Mammary epithelial cell (primary cell): ENCODE measurements at regions not wholly inside any gene's neighbourhood (a gene's known extent, or its start where the extent isn't known, plus 50 kb on each side); places are given as distances from the start of the nearest gene placed in this dataset.

Experiments used
- EZH2 ChIP-seq: IDR thresholded peaks from 2 replicates; pipeline ENCODE4 v1.6.1; 2012; ENCODE audit warnings: low read length, inconsistent platforms, borderline replicate concordance
- TF ChIP-seq, protein P1 (sequence below), 2 donors: IDR thresholded peaks in 1 of 2; conservative IDR thresholded peaks in 1 of 2; 2 replicates each; pipeline ENCODE4 v1.5.1; 2011 to 2012; ENCODE audit warnings: inconsistent platforms in 2 of 2, low read length in 2 of 2, mild to moderate bottlenecking in 2 of 2, control low read depth in 1 of 2, low read depth in 1 of 2; ENCODE audit not compliant: insufficient read depth in 1 of 2; ENCODE audit errors: extremely low read depth in 1 of 2

DNA sequence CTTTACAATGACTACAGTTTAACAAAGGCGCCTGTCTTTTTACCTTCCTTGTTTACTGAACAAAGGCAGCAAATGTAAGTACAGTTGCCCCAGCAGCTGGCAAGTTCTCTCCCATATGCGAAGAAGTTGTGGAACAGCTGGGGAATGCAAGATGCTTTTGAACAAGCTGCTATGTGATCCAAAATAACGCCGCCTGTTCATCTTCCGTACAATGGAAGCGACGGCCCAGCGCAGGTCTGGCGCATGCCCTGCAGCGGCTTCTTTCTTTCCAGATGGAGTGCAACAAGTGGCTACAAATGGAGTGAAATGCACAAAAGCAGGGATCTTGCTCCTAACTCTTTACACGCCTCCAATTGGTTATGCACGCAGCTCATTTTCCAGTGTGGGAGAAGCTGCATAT is 97.0 kb upstream of the SVIL start:
- TF ChIP-seq, protein P1, sequence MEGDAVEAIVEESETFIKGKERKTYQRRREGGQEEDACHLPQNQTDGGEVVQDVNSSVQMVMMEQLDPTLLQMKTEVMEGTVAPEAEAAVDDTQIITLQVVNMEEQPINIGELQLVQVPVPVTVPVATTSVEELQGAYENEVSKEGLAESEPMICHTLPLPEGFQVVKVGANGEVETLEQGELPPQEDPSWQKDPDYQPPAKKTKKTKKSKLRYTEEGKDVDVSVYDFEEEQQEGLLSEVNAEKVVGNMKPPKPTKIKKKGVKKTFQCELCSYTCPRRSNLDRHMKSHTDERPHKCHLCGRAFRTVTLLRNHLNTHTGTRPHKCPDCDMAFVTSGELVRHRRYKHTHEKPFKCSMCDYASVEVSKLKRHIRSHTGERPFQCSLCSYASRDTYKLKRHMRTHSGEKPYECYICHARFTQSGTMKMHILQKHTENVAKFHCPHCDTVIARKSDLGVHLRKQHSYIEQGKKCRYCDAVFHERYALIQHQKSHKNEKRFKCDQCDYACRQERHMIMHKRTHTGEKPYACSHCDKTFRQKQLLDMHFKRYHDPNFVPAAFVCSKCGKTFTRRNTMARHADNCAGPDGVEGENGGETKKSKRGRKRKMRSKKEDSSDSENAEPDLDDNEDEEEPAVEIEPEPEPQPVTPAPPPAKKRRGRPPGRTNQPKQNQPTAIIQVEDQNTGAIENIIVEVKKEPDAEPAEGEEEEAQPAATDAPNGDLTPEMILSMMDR (conservative IDR thresholded peaks at IDR 0.05 in 1 of 2, IDR thresholded peaks at IDR 0.05 in 1 of 2; ENCODE audit: extremely low read depth in 1 of 2, insufficient read depth in 1 of 2, low read depth in 1 of 2, low read length in 2 of 2), result no peak
- TF ChIP-seq EZH2, result no peak
